Sigmoid colon (tissue), 6 donors: ENCODE measurements at regions not wholly inside any gene's neighbourhood (a gene's known extent, or its start where the extent isn't known, plus 50 kb on each side); places are given as distances from the start of the nearest gene placed in this dataset.

Experiments used
- DNase-seq: peaks from one replicate; pipeline ENCODE4 v3.0.0-alpha.2; 2019
- H3K27ac ChIP-seq, 4 donors: fragments of 200-600 bp; sonication (generic); one replicate each; pipeline ENCODE4 v1.5.1; 2016 to 2019; ENCODE audit warnings: mild to moderate bottlenecking in 1 of 4
- H3K27me3 ChIP-seq, 3 donors: fragments of 200-600 bp; sonication (generic); one replicate each; pipeline ENCODE4 v1.5.1; 2019; ENCODE audit warnings: mild to moderate bottlenecking in 1 of 3
- H3K36me3 ChIP-seq, 4 donors: fragments of 200-600 bp; sonication (generic); one replicate each; pipeline ENCODE4 v1.5.1; 2016 to 2019
- H3K4me1 ChIP-seq, 4 donors: fragments of 200-600 bp; sonication (generic); one replicate each; pipeline ENCODE4 v1.5.1; 2017 to 2019
- H3K4me3 ChIP-seq, 4 donors: fragments of 200-600 bp; sonication (generic); one replicate each; pipeline ENCODE4 v1.5.1; 2017 to 2019; ENCODE audit warnings: mild to moderate bottlenecking in 2 of 4, moderate library complexity in 1 of 4
- H3K9me3 ChIP-seq, 4 donors: fragments of 200-600 bp in 3 of 4; sonication (generic) in 3 of 4; one replicate each; pipeline versions ENCODE4 v1.5.1 to v1.6.1; 2013 to 2019
- EP300 ChIP-seq, 4 donors: sonication (generic); formaldehyde crosslinking; IDR thresholded peaks; one replicate each; pipeline ENCODE4 v1.6.1; 2017; ENCODE audit warnings: antibody characterized with exemption in 4 of 4
- POLR2A ChIP-seq, 2 donors: fragments of 450-650 bp; IDR thresholded peaks; one replicate each; pipeline ENCODE4 v1.6.1; 2016; ENCODE audit warnings: antibody characterized with exemption in 2 of 2, mild to moderate bottlenecking in 2 of 2, moderate library complexity in 2 of 2
- POLR2AphosphoS5 ChIP-seq, 4 donors: sonication (generic); formaldehyde crosslinking; IDR thresholded peaks; one replicate each; pipeline ENCODE4 v1.6.1; 2017; ENCODE audit warnings: antibody characterized with exemption in 4 of 4
- WGBS, 2 donors: extraction: QIAGEN DNeasy Blood & Tissue Kit; methylation state at CpG; one replicate each; pipeline ENCODE4 v1.1.7; 2013; 5-methylcytosine and 5-hydroxymethylcytosine counted together
- intact Hi-C: fragments of 100-400 bp; cut with DNase I; formaldehyde crosslinking; loops from one replicate; pipeline ENCODE4 v1.15.1; 2023
- TF ChIP-seq, protein P1 (sequence below), 4 experiments: fragments of 450-650 bp in 3 of 4; fragments of 200-600 bp in 1 of 4; IDR thresholded peaks; one replicate each; pipeline ENCODE4 v1.5.1; 2016 to 2019; ENCODE audit warnings: antibody characterized with exemption in 4 of 4, mild to moderate bottlenecking in 3 of 4, moderate library complexity in 2 of 4
- donor health status: healthy with polysubstance abuse.
- donor health status: healthy.

DNA sequence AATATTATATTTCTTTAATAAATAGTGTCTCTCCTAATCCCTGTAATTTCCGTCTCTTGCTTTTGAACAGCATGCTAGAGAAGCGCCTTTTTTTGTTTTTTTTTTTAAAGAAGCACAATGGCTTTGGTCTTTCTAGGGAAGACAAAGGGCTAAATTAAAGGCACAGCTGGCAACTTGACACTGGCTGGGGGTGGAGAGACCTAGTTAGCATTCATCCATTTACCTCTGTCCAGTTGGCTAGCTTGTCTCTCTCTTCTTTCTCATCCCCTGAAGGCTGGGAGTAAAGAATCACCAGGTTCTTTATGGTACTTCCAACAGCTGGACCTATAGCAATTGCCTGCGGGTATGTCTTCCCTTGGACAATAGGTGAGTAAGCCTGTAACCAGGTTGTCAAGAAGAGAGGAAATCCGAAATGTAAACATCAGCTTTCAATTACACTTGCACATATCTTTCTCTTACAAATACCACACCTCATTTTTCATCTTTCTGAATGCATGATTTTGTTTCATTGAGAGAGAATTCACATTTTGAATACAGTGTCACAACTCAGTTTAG, 178.4 kb upstream of the GPR101 start:
- H3K36me3 ChIP-seq: no peaks in the 10 kb centered on the region
- TF ChIP-seq EP300 (IDR thresholded peaks at IDR 0.05): no peak
- TF ChIP-seq, protein P1, sequence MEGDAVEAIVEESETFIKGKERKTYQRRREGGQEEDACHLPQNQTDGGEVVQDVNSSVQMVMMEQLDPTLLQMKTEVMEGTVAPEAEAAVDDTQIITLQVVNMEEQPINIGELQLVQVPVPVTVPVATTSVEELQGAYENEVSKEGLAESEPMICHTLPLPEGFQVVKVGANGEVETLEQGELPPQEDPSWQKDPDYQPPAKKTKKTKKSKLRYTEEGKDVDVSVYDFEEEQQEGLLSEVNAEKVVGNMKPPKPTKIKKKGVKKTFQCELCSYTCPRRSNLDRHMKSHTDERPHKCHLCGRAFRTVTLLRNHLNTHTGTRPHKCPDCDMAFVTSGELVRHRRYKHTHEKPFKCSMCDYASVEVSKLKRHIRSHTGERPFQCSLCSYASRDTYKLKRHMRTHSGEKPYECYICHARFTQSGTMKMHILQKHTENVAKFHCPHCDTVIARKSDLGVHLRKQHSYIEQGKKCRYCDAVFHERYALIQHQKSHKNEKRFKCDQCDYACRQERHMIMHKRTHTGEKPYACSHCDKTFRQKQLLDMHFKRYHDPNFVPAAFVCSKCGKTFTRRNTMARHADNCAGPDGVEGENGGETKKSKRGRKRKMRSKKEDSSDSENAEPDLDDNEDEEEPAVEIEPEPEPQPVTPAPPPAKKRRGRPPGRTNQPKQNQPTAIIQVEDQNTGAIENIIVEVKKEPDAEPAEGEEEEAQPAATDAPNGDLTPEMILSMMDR (IDR thresholded peaks at IDR 0.05): no peak
- TF ChIP-seq POLR2AphosphoS5 (IDR thresholded peaks at IDR 0.05): no peak
- TF ChIP-seq POLR2A (IDR thresholded peaks at IDR 0.05): no peak
- no peak overlapping the region for H3K4me3 ChIP-seq
- H3K9me3 ChIP-seq: no peaks in the 10 kb centered on the region
- no peak for DNase-seq
- H3K27me3 ChIP-seq: no peaks in the 10 kb centered on the region
- H3K4me1 ChIP-seq: no peaks in the 10 kb centered on the region
- 37 to 46% methylated on average over 4 of the region's 4 CpGs for WGBS, 2 donors
- no peak overlapping the region for H3K27ac ChIP-seq
- intact Hi-C loops: no loop called here

DNA sequence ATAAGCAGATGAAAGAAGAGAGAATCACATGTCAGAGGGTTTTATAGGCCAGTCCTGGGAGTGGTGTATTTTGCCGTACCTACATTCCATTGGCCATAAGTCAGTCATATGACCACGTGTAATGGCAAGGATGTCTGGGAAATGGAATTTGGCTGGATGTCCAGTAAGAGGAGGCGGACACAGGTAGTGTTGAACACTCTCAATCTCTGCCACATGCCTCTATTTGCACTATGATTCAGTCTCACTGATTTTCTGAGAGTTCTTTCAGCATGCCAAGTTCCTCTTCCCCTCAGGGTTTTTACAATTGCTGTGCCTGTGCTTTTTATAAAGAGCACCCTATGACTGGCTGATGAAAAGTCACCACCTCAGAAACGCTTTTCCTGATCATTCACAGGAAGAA, 164.2 kb upstream of the GPR101 start:
- DNase-seq: no peak
- Histone ChIP-seq H3K9me3 (no peaks in the 10 kb centered on the region), H3K4me1 (no peaks in the 10 kb centered on the region), H3K4me3 (no peak overlapping the region), H3K27me3 (no peaks in the 10 kb centered on the region), H3K27ac (no peak overlapping the region), H3K36me3 (no peaks in the 10 kb centered on the region)
- WGBS, 2 donors: 65 to 83% methylated on average over 4 of the region's 4 CpGs
- intact Hi-C loops: no loop called here
- no peak for TF ChIP-seq POLR2AphosphoS5 (IDR thresholded peaks at IDR 0.05)

DNA sequence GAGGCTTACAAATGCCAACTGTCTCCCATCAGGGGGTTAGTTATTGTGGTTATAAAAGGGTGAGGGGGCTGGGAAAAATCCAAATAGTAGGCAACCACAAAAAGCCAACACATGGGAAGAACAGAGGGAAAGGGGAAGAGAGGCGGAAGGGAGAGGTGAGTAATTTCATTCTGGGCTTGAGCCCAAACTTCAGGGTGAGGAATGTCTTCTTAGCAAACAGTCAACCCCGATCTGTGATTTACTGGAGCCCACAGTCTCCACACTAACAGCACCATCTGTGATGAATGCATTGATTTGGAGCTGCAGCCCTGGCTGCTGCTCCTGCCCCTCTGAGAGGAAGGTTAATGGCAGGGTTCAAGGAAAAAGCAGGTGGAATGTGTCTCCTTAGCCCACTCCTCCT, 162.2 kb upstream of the GPR101 start:
- Histone ChIP-seq H3K36me3 (no peaks in the 10 kb centered on the region), H3K27ac (no peak overlapping the region), H3K4me3 (no peak overlapping the region), H3K4me1 (no peaks in the 10 kb centered on the region), H3K27me3 (no peaks in the 10 kb centered on the region), H3K9me3 (no peaks in the 10 kb centered on the region)
- no peak for DNase-seq
- TF ChIP-seq POLR2AphosphoS5 (IDR thresholded peaks at IDR 0.05) (no peak), EP300 (IDR thresholded peaks at IDR 0.05) (no peak)
- 14 to 31% methylated on average over 2 of the region's 2 CpGs for WGBS, 2 donors
- intact Hi-C loops: no loop called here

DNA sequence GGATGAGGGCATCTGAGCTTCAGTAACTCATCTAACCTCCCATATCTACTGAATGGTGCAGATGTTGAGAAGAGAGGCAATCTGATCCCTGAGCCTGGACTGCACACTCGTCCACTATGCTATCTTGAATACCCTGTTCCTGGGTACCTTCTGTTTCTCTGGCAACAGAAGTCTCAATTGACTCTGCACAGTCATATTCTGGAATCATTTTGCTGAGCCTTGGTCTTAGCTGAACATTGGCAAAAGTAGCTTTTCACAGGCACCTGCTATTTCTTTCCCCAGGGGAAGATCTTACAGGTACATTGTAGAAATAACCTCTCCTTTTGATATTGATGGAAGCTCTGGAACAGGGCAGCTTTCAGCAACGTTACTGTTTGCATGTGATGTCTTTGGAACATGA, 161.5 kb upstream of the GPR101 start:
- H3K27ac ChIP-seq: no peak overlapping the region
- H3K4me3 ChIP-seq: no peak overlapping the region
- no peaks in the 10 kb centered on the region for H3K27me3 ChIP-seq
- H3K4me1 ChIP-seq: no peaks in the 10 kb centered on the region
- no peak for TF ChIP-seq POLR2AphosphoS5 (IDR thresholded peaks at IDR 0.05)
- 35 to 48% methylated on average over 2 of the region's 2 CpGs for WGBS, 2 donors
- intact Hi-C loops: no loop called here
- H3K36me3 ChIP-seq: no peaks in the 10 kb centered on the region
- DNase-seq: no peak
- H3K9me3 ChIP-seq: no peaks in the 10 kb centered on the region

DNA sequence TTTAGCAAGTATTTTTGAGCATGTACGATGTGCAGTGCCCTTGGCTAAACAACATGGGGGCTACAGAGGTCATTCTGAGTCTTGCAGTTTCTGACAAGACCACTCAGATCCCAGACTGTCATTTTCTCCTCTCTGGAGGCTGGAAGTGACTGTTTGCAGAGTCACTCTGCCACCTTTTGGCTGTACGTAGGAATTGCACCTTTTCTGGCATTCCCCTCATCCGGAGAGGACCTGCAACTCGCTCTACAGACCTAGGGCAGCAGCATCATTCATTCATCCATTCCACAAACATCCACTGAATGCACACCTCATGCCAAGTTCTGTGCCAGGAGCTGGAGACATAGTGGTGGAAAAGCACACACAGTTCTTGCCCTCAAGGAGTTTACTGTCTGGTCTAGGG, 160.4 kb upstream of the GPR101 start:
- Histone ChIP-seq H3K27me3 (no peaks in the 10 kb centered on the region), H3K36me3 (no peaks in the 10 kb centered on the region), H3K9me3 (no peaks in the 10 kb centered on the region), H3K4me3 (no peak overlapping the region), H3K27ac (no peak overlapping the region), H3K4me1 (no peaks in the 10 kb centered on the region)
- intact Hi-C loops: no loop called here
- 3 to 7% methylated on average over 4 of the region's 4 CpGs for WGBS, 2 donors
- no peak for DNase-seq
- TF ChIP-seq, protein P1 (IDR thresholded peaks at IDR 0.05): no peak
- TF ChIP-seq POLR2AphosphoS5 (IDR thresholded peaks at IDR 0.05) (no peak), POLR2A (IDR thresholded peaks at IDR 0.05) (no peak), EP300 (IDR thresholded peaks at IDR 0.05) (no peak)

DNA sequence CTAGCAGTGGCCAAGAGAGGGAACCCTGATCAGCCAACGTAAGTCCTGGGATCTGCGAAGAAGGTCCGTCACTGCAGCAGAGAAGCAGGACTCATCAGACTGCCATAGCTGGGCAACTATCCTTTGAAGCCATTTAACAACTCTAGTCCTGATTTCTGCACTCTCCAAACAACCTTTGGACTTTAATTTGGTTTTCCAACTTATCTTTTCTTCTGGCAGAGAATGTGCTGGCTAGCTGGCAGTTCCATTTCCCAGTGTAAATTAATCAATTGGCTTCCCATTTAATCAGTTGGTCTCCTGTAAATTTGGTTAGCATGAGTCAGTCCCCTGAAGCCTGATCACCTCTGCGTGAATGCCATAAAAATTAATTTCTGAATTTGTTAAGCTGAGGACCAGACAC, 153.7 kb upstream of the GPR101 start:
- H3K27me3 ChIP-seq: no peaks in the 10 kb centered on the region
- intact Hi-C loops: no loop called here
- TF ChIP-seq POLR2A (IDR thresholded peaks at IDR 0.05) (no peak), POLR2AphosphoS5 (IDR thresholded peaks at IDR 0.05) (no peak), EP300 (IDR thresholded peaks at IDR 0.05) (no peak)
- TF ChIP-seq, protein P1 (IDR thresholded peaks at IDR 0.05): no peak
- DNase-seq: no peak
- H3K9me3 ChIP-seq: no peaks in the 10 kb centered on the region
- H3K36me3 ChIP-seq: no peaks in the 10 kb centered on the region
- 45 to 85% methylated on average over 4 of the region's 4 CpGs for WGBS, 2 donors
- H3K4me1 ChIP-seq: no peaks in the 10 kb centered on the region
- H3K27ac ChIP-seq: no peak overlapping the region
- H3K4me3 ChIP-seq: no peak overlapping the region
